GM19438 (cell line): ENCODE measurements at regions not wholly inside any gene's neighbourhood (a gene's known extent, or its start where the extent isn't known, plus 50 kb on each side); places are given as distances from the start of the nearest gene placed in this dataset.

Experiments used
- ATAC-seq: cut with Tn5 transposase; IDR thresholded peaks from one replicate; pipeline ENCODE4 v1.9.1; 2021; ENCODE audit warnings: low read depth; ENCODE audit not compliant: unreplicated experiment

DNA sequence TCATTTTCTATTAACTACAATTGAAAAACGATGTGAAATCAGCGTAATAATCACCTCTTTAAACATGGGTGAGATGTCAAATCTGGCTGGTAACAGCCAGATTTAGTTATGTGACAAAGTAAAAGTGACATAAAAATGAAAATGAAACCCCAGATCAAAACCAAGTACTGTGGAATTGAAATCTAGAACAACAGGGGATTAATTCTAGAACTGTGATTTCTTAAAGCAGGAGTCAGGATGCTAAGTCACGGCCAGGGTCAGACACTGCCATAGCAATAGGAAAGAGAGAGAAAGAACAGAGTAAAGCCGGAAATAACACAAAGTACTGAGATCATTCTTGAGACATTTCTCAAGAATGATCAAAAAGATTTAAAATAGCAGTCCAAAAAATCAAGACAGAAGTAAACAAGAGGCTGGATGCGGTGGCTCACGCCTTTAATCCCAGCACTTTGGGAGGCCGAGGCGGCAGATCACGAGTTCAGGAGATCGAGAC lies 1183.7 kb upstream of the NXPH2 start:
- no peak for ATAC-seq

DNA sequence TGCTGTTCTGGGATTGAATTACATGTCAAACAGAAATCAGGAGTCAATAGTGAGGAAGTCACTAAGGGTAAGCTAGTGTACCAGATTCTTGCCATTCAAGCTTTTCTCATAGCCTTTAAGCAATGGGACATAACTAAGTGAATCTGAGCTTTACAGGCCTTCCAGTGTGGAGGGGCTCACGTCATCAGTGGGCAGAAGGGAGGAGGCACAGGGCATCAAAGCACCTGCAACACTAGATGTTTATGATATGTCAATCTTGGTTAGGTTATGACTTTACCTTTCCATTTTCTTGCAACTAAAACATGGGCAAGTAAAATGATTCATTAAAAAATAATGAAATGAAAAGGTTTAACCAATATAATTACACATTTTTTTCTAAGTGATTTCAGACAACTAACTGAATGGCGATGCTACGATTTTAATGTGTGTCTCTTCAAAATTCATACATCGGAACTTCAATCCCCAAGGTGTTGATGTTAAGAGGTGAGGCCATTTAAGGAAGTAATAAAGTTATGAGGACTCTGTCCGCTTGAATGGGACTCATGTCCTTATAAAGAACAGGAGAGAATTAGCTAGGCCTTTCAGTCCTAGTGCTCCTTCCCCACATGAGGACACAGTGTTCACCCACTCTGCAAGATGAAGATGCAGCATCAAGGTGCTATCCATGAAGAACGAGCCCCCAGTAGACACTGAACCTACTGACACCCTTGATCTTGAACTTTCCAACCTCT lies 1169.2 kb upstream of the NXPH2 start:
- no peak for ATAC-seq

DNA sequence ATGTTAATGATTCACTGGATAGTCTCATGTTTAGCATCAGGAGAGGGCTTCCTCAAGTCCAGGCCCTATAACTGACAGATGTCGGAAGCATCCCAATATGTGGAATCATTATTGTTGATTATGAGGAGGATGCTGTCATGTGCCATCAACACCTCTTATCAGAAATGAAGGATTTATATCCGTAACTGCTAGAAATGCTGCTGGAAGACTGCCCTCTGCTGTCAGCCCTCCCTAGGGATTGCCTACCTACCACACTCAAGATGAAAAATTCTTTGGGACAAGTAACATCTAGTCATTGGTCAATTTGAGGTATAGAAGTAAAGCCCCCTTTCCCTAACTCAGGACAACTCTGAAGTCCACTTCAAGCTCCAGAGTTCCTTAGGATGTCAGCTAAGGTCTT lies 1166.5 kb upstream of the NXPH2 start:
- ATAC-seq: no peak

DNA sequence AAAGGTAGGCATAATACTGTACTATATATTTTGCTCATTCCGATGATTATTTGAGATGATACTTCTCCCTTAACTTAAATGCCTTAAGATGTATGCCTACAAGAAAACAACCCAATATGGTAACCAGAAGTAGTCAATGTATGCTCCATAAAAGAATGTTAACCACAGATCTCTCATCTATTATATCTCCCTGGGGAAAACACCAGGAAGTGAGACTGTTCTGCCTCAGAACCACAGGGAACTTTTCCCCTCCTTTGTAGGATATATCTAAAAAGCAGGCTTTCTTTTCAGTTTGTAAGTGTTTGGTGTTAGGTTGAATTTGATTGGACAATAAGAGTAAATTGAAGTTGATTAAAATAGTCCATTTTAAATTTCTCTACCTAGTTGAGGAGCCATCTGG lies 1160.5 kb upstream of the NXPH2 start:
- no peak for ATAC-seq

DNA sequence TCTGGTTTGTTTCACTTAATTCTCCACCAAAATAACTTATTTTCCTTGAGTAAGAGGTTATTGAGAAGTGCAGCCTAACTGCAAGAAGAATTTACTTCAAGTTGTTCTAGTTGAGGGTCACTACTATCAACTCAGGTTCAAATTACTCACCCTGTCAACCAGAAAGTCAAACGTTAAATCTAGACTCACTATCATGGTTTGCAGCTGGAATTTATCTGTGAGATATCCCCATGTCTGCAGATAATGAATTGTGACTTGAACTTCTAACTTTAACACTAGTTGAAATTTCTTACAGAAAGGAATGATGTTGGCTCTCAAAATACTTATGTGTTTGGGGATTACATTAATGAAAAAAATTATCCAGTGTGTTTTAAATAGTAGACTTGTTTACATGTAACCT lies 1145.7 kb upstream of the NXPH2 start:
- no peak for ATAC-seq

DNA sequence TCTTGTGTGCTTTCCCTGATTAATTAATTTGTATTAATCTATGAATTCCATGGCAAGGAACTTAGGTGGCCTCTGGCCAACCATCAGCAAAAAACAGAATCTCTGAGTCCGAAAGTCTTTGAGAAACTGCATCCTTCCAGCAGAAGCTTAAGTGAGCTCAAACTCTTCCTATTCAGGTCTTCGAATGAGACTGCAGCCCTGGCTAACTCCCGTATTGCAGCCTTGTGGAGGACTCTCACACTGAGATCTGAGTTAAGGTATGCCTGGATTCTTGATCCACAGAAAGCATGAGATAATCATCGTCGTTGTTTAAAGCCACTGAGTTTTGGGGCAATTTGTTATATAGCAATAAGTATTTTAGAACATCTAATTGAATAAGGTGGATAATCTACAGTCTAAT lies 1143.9 kb upstream of the NXPH2 start:
- ATAC-seq: no peak

DNA sequence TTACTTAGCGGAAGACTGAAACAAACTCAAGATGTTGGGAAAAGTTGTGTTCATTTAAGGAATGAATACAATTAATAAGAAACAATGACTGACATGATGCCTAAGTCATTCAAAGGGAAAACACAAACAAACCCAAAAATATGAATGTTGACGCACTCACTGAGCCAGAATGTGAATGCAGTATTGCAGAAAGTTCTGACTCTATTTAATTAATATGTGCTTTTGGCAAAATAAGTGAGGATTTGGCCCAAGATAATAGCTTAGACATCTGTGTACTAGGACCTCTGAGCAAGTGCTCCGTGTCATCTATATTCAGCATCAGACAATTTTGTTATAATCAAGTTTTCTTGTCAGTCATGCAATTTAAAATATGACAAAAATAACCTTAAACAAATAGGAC lies 1138.8 kb upstream of the NXPH2 start:
- ATAC-seq: no peak

DNA sequence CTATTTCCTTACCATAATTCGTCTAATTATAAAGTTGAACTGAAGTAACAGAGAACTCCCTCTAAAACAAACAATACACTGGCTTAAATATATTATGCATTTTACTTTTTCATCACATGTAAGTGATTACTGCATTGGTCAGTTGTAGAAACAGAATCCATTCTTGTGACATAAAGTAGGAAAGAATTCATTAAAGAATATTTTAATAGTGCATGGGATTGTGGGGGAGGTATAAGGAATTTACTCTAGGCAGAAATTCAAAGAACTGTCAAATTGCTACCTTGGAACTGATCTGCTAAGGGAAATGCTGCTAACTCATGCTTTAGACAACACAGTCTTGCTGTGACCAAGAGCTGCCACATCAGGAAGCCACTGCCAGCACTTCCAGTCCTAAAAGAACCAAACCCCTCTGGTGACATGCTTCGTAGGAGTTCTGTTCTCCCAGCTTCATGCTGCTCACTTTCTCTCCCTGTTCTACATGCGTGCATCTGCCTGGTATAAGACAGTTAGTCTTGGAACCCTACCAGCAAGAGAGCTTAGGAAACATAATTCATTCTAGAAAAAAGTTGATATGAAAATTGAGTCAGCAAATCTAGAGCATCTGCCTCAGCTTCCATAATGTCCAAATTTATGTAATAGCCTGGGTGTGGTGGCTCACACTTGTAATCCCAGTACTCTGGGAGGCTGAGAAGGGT lies 1137.6 kb upstream of the NXPH2 start:
- no peak for ATAC-seq

DNA sequence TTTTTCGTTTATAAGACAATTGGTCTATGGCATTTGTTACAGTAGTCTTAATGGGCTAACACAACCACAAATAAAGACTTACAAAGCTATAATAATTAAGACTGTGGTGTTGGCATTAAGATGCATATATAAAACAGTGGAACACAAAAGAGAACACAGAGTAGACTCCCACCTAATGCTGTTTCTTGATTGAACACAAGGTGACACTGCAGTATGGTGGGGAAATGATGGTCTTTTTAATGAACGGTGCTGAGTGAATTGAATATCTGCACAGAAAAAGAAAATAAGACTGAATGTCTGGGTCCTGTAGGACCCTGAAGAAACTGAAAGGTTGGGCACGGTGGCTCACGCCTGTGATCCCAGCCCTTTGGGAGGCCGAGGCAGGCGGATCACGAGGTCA lies 1136.6 kb upstream of the NXPH2 start:
- no peak for ATAC-seq

DNA sequence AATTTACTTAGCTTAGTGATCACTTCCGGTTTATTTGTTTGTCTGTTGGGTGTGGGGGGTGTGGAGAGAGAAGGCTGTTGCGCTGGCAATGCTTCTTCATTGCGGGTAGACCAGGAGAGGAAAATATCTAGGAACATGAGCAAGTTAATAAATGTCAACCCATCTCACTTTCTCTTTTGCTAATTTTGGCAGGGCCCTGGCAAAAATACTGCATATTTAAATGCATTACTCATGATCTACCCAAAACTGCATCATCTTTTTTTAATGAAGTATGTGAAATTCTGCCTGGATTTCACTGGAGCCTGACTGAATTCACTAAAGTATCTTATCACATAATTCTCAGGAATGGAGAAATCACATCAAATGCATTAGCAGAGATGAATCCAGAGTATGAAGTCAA lies 1131.0 kb upstream of the NXPH2 start:
- no peak for ATAC-seq

DNA sequence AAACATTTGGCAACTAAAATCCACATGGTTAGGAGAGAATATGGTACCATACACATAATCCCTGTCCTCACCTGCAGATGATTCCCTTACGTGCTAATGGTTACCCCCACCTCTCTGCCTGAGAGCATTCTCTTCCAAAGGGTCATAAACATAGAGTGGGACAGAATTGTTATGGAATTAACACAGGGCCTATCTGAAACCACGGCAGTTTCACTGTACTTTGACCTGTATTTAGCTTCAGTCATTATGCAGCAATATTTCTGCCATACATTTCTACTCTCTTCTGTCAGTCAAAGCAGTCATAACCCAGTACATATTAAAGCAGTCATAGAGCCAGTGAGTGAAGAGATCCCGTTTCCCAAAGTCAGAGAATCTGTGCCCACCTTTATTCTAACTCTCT lies 1128.9 kb upstream of the NXPH2 start:
- no peak for ATAC-seq

DNA sequence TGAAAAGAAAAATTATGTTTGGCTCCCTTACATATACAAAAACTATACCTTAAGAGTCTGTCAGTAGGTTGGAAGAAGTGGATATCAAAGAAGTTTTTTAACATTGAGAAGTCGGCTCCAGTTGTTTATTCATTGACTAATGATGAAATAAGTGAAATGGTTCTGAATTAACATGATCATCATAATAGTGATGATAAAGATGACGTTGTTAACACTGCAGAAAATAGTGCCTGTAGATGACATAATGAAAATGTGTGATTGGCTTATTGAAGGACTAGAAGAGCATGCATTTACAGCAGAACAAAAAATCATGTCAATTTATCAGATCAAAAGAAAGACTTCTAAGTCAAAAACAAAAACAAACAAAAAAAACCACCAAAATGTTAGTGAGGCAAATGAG lies 1125.4 kb upstream of the NXPH2 start:
- ATAC-seq: no peak

DNA sequence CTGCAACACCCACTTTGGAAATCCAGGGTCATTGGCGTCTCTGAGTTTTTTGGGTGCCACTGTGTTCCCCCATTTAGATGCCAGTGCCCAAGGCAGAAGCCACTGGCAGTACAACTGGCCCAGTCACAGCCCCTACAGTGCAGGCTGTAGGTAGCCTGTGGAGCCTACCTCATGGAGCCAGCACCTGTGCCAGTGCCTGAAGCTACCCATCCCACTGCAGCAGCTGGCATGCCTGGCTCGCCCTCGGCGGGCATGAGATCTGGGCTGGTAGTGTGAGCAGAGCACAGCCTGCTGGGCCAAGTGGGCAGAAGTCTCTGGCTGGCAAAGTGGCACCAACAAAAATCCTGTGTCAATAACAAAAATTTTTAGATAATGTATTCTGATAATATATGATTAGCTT lies 1111.4 kb upstream of the NXPH2 start:
- no peak for ATAC-seq

DNA sequence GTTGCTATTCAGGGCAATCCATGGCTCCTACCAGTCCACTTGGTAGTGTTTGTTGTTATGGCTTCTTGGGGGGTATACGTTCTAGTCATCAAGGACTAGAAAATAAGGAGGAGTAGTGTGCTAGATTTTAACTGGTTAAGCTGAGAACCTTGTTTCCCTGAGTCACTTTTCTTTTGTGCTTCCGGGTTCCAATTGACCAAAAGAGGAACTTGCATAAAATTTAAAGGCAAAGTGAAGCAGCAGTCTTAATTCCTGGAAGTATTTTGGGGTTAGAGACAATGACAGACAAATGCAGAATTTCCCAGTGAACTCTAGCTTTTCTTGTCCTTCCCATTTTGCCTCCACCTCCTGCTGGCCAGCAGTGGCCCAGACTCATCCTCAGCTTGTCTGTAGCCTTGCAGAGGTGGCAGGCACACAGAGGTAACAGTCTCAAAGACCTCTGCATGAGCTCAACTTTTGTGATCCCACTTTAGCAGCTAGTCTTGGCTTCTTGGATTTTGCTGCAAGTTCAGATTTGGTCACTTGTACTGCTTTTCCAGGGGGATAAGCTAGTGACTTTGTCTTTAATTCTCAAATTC lies 1105.8 kb upstream of the NXPH2 start:
- no peak for ATAC-seq

DNA sequence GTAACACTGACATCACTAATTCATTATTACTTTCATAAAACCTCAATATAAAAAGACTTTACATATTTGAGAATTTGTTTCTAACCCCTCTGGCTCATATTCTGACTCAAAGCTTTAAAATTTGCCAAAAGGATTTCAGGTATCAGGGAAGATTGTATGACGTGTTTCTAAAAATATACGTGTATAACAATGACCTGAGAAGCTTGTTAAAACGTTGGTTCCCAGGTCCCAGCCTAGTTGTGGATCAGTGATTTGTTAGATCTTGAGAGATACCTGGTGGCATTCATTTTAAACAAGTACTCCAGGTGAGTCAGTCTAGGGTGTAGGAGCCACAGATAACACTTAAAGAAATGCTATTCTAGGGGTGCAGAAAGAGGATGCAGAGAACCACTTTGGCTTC lies 1096.8 kb upstream of the NXPH2 start:
- ATAC-seq: no peak

DNA sequence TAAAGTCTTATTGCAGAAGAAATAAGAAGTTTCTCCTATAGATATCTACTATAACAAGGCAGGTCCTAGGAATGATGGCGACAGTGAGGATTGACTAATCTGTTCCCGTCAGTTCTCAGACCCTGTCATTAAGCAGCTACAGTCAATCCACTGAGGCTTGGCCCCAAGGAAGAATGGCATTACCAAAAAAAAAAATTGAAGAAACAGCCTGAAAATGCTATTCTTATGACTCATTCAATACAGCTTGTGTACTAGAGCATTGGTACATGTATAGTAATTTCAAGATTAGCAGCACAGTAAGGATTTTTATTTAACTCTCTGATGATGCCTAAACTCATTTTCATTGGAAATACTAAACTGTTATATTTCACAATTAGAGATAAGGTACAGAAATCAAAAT lies 1096.1 kb upstream of the NXPH2 start:
- no peak for ATAC-seq

DNA sequence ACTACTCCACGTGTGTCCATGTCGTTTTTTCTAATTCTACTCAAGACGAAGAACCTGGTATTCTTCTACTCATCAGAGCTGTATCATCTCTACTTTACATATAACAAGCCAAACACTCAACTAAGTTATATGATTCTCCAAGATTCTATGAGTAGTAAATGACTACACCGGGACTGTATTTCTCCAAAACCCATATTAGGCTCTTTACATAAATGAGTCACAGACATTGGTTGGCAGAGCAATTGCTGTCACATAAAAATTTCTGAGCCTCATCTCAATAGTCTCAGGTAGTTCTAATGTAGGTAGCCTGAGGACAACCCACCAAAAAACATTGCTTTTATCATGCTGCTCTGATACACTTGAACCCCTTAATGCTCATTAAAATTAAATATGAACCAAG lies 1092.3 kb upstream of the NXPH2 start:
- ATAC-seq: no peak

DNA sequence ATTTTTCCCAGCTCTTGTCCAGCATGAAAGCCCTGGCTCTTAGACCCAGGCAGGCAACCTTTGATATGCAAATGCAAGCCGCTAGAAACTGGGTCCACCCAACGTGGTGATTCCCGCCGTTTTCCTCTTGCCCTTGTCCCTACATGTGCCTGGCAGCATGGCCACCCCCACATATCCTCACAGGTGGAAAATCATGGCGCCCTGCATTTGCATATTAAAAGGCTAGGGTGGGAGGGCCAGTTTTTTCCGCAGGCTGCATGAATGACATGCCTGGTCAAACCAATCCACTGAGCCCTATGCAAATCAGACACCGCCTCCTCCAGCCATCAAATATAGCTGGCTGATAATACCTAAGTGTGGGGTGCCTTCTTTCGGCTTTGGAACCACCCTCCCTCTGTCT lies 1091.8 kb upstream of the NXPH2 start:
- ATAC-seq: no peak

DNA sequence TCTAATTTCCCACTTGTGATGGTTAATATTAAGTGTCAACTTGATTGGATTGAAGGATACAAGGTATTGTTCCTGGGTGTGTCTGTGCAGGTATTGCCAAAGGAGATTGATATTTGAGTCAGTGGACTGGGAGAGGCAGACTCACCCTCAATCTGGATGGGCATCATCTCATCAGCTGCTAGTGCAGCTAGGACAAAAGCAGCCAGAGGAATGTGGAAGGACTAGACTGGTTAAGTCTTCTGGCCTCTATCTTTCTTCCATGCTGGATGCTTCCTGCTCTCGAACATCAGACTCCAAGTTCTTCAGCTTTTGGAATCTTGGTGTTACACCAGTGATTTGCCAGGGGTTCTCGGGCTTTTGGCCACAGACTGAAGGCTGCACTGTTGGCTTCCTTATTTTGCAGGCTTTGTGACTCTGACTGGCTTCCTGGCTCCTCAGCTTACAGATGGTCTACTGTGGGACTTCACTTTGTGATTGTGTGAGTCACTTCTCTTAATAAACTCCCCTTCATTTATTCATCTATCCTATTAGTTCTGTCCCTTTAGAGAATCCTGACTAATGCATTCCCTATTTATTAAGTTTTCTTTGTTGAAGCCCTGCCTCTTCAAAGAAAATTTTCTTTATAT lies 1087.5 kb upstream of the NXPH2 start:
- no peak for ATAC-seq

DNA sequence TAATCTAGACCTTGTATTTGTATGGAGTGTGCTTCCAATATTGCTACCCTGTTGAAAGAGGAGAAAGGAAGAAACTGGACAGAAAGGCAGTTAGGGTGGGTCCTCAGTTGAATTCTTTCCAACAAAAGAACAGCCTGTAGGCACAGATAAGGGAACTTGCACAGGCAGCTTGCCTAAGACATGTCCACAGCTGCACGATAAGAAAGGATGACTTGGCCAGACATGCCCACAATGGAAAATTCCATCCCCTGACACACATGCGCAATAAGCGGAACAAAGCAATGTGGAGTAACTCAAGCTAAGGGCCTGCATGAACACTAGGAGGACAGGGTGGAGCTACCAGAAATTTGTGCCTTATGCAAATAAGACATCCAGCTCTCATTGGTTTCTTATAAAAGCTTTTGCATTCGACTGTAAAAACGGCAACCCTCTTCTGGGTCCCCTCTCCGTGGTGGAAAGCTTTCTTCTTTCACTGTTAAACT lies 1084.7 kb upstream of the NXPH2 start:
- ATAC-seq: no peak

DNA sequence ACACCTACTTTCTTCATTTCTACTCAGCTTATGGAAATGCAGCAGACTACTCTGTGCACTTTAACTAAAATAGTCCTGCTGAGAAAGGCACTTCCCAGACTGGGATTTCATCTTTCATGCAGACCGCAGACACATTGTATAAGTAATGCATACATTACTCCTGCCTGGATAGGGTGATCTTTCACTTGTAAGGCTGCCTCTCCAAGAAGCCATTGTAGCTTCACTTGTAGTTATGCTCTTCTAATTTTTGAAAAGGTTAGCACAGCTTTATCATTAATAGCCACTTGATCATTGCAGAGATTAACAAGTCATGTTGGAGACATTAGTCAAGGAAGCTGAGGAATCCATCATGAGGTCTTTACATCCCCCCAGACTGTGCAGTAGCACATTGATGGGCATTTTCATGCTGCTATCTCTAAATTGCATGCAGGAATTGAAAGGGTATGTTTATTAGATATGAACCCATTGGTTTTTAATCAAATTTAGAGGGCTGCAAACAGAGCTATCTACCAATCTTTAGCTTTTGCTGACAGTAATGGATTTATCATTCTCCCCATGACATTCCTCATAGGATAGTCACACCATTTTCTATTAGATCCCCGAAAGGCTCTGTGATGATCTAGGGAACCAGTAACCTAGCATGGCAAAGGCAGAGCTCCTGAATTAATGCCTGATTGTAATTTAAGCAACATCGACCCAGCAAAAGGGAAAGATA lies 1074.7 kb upstream of the NXPH2 start:
- no peak for ATAC-seq
